ENCODE measurements at regions not wholly inside any gene's neighbourhood (a gene's known extent, or its start where the extent isn't known, plus 50 kb on each side); places are given as distances from the start of the nearest gene placed in this dataset.
"Not testable (repeated sequence)": the region's sequence is repeated elsewhere in the genome, so short reads cannot be mapped to it uniquely, and the experiment has no call there.

DNA sequence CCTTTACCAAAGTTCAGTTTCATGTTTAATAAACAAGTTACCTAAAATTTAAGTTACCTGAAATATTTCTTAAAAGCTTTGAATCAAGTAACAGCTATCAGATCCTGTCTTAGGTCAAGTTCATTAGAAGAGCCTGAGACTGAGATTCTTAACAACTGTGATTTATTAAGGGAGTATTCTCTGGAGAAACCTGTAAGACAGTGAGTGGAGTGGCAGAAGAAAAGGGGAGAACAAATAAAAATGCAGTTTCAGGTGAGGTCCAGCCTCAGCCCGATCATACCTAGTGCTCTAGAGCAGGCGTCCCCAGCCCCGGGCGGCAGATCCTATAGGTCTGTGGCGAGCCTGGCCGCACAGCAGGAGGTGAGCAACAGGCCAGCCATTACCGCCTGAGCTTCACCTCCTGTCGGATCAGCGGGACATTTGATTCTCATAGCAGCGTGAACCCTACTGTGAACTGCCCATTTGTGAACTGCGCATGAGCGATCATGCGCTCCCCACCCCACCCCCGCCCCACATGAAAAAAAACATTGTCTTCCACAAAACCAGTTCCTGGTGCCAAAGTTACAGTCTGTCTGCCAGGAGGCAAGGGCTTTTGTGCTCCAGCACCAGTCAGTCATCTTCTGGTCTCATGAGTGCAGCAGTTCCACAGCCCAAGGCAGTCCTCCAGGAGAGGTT is 59.2 kb upstream of the ADGRB3 start:
- H3K27me3 Mint-ChIP-seq, result no peaks in the 10 kb centered on the region
- H3K36me3 Mint-ChIP-seq (ENCODE audit: low read depth), result no peaks in the 10 kb centered on the region
- H3K27ac Mint-ChIP-seq, result no peak overlapping the region
- H3K9me3 ChIP-seq (ENCODE audit: control insufficient read depth, low read length, poor library complexity, severe bottlenecking), result no peaks in the 10 kb centered on the region
- no peak for DNase-seq
- H3K4me1 Mint-ChIP-seq, result no peaks in the 10 kb centered on the region
- ATAC-seq, result no peak
- H3K4me3 Mint-ChIP-seq, result no peak overlapping the region

DNA sequence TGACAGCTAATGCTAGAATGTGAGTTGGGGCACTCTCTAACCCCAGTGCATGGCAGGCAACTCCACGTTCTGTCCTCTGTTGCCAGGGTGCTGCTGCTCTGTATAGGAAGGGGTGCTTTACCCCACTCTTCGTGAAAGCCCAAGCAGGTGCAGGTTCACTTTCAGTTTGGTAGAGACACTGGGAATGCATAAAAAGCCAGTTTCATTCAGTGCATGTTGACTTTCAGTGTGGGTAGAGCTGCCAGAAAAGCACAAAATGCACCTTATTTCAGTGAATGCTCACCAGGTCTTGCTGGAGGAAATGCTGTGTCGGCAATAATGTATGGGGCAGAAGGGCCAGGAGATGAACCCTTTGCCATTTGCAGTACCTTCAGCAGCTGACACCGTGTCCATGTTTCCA is 62.1 kb upstream of the ADGRB3 start:
- no peak overlapping the region for H3K27ac Mint-ChIP-seq
- no peak overlapping the region for H3K4me3 Mint-ChIP-seq
- no peaks in the 10 kb centered on the region for H3K27me3 Mint-ChIP-seq
- no peak for DNase-seq
- H3K4me1 Mint-ChIP-seq, result no peaks in the 10 kb centered on the region
- ATAC-seq, result no peak
- H3K36me3 Mint-ChIP-seq (ENCODE audit: low read depth), result no peaks in the 10 kb centered on the region
- H3K9me3 ChIP-seq (ENCODE audit: control insufficient read depth, low read length, poor library complexity, severe bottlenecking), result no peaks in the 10 kb centered on the region

DNA sequence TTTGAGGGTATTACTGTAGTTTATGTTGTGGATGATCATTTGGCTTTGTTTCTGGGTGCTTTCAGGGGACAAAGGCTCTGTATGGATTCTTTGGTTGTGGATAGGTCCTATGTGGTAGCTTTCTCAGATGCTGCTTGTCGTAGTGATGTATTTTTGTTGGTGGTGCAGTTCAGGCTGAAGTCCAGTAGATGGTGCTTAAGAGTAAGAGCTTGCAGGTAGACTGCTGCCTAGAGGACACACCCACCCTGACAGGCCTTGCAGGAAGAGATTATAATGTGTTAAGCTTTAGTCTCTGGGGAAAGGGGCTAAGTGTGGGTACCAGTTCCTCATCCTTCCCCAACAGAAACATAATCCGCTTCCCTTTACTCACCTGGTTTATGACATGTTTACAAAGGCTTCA is 62.6 kb upstream of the ADGRB3 start:
- no peak overlapping the region for H3K4me3 Mint-ChIP-seq

DNA sequence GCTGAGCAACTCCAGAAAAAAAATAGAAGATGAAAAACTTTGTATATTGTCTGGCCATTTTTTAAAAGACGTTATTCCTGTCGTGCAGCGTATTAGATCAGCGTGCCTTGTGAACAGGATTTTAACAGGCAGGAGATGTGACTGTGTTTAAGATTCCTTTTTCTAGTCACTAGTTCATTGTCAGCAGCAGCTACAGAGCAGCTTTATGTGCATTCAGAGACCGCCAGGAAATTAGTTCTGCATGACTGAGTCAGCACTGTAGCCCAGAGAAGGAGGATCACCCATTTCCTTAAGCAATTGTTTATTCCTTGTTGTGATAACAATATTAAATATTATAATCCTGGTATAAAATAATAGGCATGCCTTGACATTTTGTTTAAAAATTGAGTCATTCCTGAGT is 75.4 kb upstream of the ADGRB3 start:
- no peak for ATAC-seq
- H3K9me3 ChIP-seq (ENCODE audit: control insufficient read depth, low read length, poor library complexity, severe bottlenecking), result no peaks in the 10 kb centered on the region
- Mint-ChIP-seq H3K4me3 (no peak overlapping the region), H3K36me3 (ENCODE audit: low read depth) (no peaks in the 10 kb centered on the region), H3K27ac (no peak overlapping the region), H3K27me3 (no peaks in the 10 kb centered on the region), H3K4me1 (no peaks in the 10 kb centered on the region)
- DNase-seq, result no peak

More for the DNA sequence above, 62.6 kb upstream of the ADGRB3 start:
- Mint-ChIP-seq H3K36me3 (ENCODE audit: low read depth) (no peaks in the 10 kb centered on the region), H3K27ac (no peak overlapping the region), H3K4me1 (no peaks in the 10 kb centered on the region), H3K27me3 (no peaks in the 10 kb centered on the region)
- DNase-seq (no peak), ATAC-seq (no peak)
- H3K9me3 ChIP-seq (ENCODE audit: control insufficient read depth, low read length, poor library complexity, severe bottlenecking), result no peaks in the 10 kb centered on the region

DNA sequence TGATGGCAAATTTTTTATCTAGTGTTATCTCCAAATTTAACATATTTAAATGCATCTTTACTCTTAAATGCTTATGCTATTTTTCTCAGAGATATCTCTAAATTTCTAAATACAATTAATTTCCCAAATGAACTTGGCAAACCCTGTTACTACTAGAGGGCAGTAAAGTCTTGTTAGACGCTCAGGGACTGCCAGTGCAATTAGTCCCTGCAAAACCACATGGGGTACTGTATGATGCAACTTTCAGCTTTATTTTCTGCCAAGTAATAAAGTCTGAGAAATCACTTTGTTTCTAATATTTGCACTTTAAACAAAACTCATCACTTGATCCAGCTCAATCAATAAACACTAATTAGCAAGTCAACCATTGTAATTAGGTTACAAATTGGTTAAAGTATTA is 76.0 kb upstream of the ADGRB3 start:
- Mint-ChIP-seq H3K4me3 (no peak overlapping the region), H3K36me3 (ENCODE audit: low read depth) (no peaks in the 10 kb centered on the region), H3K27me3 (no peaks in the 10 kb centered on the region), H3K27ac (no peak overlapping the region), H3K4me1 (no peaks in the 10 kb centered on the region)
- DNase-seq (no peak), ATAC-seq (no peak)
- no peaks in the 10 kb centered on the region for H3K9me3 ChIP-seq (ENCODE audit: control insufficient read depth, low read length, poor library complexity, severe bottlenecking)

DNA sequence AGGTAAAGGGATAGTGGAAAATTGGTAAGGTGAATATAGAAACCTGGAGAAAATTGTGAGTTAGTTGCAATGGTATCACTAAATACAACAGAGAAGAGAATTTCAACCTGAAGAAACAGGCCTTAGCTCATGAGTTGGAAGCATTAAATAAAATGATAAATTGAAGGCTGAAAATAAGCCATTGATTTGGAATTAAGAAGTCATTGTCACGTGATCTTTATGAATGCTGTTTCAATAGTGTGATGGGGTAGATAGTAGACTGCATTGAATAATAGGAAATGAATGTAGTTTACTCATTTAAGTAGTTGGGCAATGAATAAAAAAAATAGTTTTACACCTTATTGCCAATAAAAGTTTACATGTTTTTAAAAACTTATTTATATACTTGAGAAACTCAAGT is 88.5 kb upstream of the ADGRB3 start:
- no peak overlapping the region for H3K4me3 Mint-ChIP-seq
- ATAC-seq, result no peak

DNA sequence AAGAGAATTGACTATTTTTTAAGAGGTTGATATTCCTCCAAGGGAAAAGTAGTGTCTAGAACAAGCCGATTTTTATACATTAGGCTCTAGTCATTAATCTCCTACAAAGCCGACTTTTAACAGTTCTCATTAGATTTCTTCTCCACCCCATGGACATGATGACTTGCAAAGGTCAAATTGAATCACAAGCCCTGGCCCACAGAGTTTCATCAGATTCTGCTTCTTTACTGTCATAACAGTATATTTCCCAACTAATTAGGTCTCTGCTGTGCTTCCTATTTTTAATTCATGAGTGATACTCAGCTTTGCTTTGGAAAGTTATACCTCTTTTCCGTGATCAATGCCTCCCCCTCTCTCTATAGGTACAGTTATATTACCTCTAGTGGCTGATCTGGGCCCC is 90.6 kb upstream of the ADGRB3 start:
- no peaks in the 10 kb centered on the region for H3K4me1 Mint-ChIP-seq
- DNase-seq, result no peak
- no peak for ATAC-seq
- H3K4me3 Mint-ChIP-seq, result no peak overlapping the region
- no peaks in the 10 kb centered on the region for H3K36me3 Mint-ChIP-seq (ENCODE audit: low read depth)
- H3K9me3 ChIP-seq (ENCODE audit: control insufficient read depth, low read length, poor library complexity, severe bottlenecking), result no peaks in the 10 kb centered on the region
- no peak overlapping the region for H3K27ac Mint-ChIP-seq
- no peaks in the 10 kb centered on the region for H3K27me3 Mint-ChIP-seq

More for the DNA sequence above, 88.5 kb upstream of the ADGRB3 start:
- no peaks in the 10 kb centered on the region for H3K27me3 Mint-ChIP-seq
- no peaks in the 10 kb centered on the region for H3K4me1 Mint-ChIP-seq
- H3K9me3 ChIP-seq (ENCODE audit: control insufficient read depth, low read length, poor library complexity, severe bottlenecking), result no peaks in the 10 kb centered on the region
- no peak for DNase-seq
- H3K27ac Mint-ChIP-seq, result no peak overlapping the region
- no peaks in the 10 kb centered on the region for H3K36me3 Mint-ChIP-seq (ENCODE audit: low read depth)

DNA sequence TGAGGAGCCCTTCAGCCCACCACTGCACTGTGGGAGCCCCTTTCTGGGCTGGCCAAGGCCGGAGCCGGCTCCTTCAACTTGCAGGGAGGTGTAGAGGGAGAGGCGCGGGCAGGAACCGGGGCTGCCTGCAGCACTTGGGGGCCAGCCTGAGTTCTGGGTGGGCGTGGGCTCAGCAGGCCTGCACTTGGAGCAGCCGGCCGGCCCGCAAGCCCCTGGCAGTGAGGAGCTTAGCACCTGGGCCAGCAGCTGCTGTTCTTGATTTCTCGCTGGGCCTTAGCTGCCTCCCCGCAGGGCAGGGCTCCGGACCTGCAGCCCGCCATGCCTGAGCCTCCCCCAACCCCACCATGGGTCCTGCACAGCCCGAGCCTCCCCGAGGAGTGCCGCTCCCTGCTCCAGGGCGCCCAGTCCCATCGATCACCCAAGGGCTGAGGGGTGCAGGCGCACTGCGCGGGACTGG is 101.7 kb upstream of the ADGRB3 start:
- Mint-ChIP-seq H3K4me3 (no peak overlapping the region), H3K27me3 (no peaks in the 10 kb centered on the region), H3K36me3 (ENCODE audit: low read depth) (no peaks in the 10 kb centered on the region), H3K27ac (no peak overlapping the region), H3K4me1 (no peaks in the 10 kb centered on the region)
- ATAC-seq, result no peak
- H3K9me3 ChIP-seq (ENCODE audit: control insufficient read depth, low read length, poor library complexity, severe bottlenecking), result no peaks in the 10 kb centered on the region
- no peak for DNase-seq

DNA sequence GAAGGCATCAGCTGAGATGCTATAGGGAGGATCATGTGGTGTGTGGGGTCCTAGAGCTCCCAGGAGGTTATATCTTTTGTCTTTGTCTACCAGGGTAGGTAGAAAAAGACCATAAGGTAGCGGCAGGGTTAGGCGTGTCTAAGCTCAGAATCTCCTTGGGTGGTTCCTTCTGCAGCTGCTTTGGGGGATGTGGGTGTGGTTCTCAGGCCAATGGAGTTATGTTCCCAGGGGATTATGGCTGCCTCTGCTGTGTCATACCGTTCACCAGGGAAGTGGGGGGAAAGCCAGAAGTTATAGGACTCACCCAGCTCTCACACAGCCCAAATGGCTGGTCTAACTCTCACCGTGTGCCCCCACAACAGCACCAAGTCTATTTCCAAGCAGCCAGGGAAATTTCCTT is 107.4 kb upstream of the ADGRB3 start:
- H3K27ac Mint-ChIP-seq, result no peak overlapping the region

DNA sequence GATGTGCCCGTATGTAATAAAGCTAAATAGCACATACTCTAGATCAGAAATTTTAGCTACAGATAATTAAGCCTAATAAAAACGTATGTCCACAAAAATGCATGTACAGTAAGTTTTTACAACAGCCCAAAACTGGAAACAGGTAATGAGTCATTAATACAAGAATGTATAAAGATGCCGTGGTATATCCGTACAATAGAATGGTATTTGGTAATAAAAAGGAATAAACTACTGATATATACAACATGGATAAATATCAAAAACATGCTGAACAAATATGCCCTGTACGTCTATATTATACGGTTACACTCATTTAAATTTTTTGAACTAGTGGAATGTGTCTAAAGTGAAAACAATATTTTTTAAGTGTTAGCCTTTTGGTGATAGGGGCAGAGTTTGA is 128.2 kb upstream of the ADGRB3 start:
- H3K27ac Mint-ChIP-seq, result no peak overlapping the region
- no peaks in the 10 kb centered on the region for H3K36me3 Mint-ChIP-seq (ENCODE audit: low read depth)
- DNase-seq (no peak), ATAC-seq (no peak)
- H3K4me1 Mint-ChIP-seq, result no peaks in the 10 kb centered on the region
- H3K4me3 Mint-ChIP-seq, result no peak overlapping the region
- no peaks in the 10 kb centered on the region for H3K9me3 ChIP-seq (ENCODE audit: control insufficient read depth, low read length, poor library complexity, severe bottlenecking)
- H3K27me3 Mint-ChIP-seq, result no peaks in the 10 kb centered on the region

More for the DNA sequence above, 107.4 kb upstream of the ADGRB3 start:
- no peak overlapping the region for H3K4me3 Mint-ChIP-seq
- no peaks in the 10 kb centered on the region for H3K9me3 ChIP-seq (ENCODE audit: control insufficient read depth, low read length, poor library complexity, severe bottlenecking)
- no peaks in the 10 kb centered on the region for H3K27me3 Mint-ChIP-seq
- no peaks in the 10 kb centered on the region for H3K36me3 Mint-ChIP-seq (ENCODE audit: low read depth)
- ATAC-seq (no peak), DNase-seq (no peak)
- no peaks in the 10 kb centered on the region for H3K4me1 Mint-ChIP-seq

DNA sequence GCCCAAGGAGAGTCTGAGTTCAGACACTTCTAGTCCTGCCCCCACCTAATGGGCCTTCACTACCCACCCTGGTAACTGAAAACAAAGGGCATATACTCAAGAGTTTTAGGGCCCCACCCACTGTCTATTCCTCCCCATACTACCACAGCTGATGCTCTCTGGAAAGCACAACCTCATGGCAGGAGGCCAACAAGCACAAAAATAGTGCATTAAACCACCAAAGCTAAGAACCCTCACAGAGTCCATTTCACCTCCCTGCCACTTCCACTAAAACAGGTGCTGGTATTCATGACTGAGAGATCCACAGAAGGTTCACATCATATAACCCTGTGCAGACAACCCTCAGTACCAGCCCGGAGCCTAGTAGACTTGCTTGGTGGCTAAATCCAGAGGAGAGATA is 132.1 kb upstream of the ADGRB3 start:
- ATAC-seq (no peak), DNase-seq (no peak)
- no peak overlapping the region for H3K27ac Mint-ChIP-seq
- H3K36me3 Mint-ChIP-seq (ENCODE audit: low read depth), result no peaks in the 10 kb centered on the region
- H3K4me3 Mint-ChIP-seq, result no peak overlapping the region
- H3K27me3 Mint-ChIP-seq, result no peaks in the 10 kb centered on the region
- H3K9me3 ChIP-seq (ENCODE audit: control insufficient read depth, low read length, poor library complexity, severe bottlenecking), result no peaks in the 10 kb centered on the region
- no peaks in the 10 kb centered on the region for H3K4me1 Mint-ChIP-seq

DNA sequence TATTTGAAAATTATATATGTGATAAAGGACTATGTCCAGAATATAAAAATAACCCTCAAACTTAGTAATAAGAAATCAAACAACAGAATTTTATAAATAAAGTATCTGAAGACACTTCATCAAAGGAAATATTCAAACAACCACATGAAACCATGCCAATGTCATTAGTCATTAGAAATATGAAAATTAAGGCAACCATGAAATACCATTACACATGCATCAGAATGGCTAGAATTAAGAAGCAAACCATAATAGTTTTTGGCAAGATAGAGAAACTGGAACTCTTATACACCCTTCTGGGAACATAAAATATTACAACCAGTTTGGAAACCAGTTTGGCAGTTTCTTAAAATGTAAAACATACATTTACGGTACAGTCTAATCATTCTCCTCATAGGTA is 137.2 kb upstream of the ADGRB3 start:
- DNase-seq (no peak), ATAC-seq (no peak)
- no peaks in the 10 kb centered on the region for H3K27me3 Mint-ChIP-seq
- H3K36me3 Mint-ChIP-seq (ENCODE audit: low read depth), result no peaks in the 10 kb centered on the region
- H3K4me1 Mint-ChIP-seq, result no peaks in the 10 kb centered on the region
- H3K9me3 ChIP-seq (ENCODE audit: control insufficient read depth, low read length, poor library complexity, severe bottlenecking), result no peaks in the 10 kb centered on the region
- no peak overlapping the region for H3K27ac Mint-ChIP-seq
- H3K4me3 Mint-ChIP-seq, result no peak overlapping the region

DNA sequence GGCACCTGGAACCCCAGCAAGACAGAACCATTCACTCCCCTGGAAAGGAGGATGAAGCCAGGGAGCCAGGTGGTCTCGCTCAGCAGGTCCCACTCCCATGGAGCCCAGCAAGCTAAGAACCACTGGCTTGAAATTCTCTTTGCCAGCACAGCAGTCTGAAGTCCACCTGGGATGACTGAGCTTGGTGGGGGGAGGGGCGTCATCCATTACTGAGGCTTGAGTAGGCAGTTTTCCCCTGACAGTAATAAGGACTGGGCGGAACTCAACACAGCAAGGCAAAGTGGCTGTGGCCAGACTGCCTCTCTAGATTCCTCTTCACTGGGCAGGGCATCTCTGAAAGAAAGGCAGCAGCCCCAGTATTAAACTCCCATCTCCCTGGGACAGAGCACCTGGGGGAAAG is 140.2 kb upstream of the ADGRB3 start:
- H3K27me3 Mint-ChIP-seq; H3K4me3 Mint-ChIP-seq; DNase-seq; ATAC-seq; H3K9me3 ChIP-seq (ENCODE audit: control insufficient read depth, low read length, poor library complexity, severe bottlenecking); H3K27ac Mint-ChIP-seq; H3K4me1 Mint-ChIP-seq; H3K36me3 Mint-ChIP-seq (ENCODE audit: low read depth): not testable (repeated sequence)

DNA sequence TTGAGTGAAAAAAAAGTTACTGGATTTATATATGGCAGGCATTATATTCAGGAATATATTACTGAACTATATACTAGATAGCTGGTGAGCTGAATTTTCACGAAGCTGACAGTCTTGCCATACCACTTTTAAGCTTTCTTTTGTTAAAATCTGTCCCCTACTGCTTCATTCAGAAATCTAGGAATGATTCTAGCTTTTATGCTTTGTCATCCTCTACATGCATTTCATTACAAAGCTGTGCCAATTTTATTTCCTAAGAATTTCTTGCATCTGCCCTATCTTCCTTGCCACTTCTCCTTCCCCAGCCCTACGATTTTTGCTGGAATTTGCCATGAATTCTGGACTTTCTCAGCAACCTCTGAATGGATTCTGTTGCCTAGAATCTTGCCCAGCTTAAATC is 158.5 kb upstream of the ADGRB3 start:
- H3K36me3 Mint-ChIP-seq (ENCODE audit: low read depth), result no peaks in the 10 kb centered on the region

More for the DNA sequence above, 158.5 kb upstream of the ADGRB3 start:
- Mint-ChIP-seq H3K4me1 (no peaks in the 10 kb centered on the region), H3K27ac (no peak overlapping the region), H3K4me3 (no peak overlapping the region), H3K27me3 (no peaks in the 10 kb centered on the region)
- no peaks in the 10 kb centered on the region for H3K9me3 ChIP-seq (ENCODE audit: control insufficient read depth, low read length, poor library complexity, severe bottlenecking)
- DNase-seq (no peak), ATAC-seq (no peak)

Measured in T-helper 17 cell (primary cell).